HG02642 (cell line): ENCODE measurements at regions not wholly inside any gene's neighbourhood (a gene's known extent, or its start where the extent isn't known, plus 50 kb on each side); places are given as distances from the start of the nearest gene placed in this dataset.

Source experiments
- ATAC-seq: cut with Tn5 transposase; IDR thresholded peaks from one replicate; pipeline ENCODE4 v1.9.1; 2021; ENCODE audit warnings: mild to moderate bottlenecking; ENCODE audit not compliant: unreplicated experiment, poor library complexity

DNA sequence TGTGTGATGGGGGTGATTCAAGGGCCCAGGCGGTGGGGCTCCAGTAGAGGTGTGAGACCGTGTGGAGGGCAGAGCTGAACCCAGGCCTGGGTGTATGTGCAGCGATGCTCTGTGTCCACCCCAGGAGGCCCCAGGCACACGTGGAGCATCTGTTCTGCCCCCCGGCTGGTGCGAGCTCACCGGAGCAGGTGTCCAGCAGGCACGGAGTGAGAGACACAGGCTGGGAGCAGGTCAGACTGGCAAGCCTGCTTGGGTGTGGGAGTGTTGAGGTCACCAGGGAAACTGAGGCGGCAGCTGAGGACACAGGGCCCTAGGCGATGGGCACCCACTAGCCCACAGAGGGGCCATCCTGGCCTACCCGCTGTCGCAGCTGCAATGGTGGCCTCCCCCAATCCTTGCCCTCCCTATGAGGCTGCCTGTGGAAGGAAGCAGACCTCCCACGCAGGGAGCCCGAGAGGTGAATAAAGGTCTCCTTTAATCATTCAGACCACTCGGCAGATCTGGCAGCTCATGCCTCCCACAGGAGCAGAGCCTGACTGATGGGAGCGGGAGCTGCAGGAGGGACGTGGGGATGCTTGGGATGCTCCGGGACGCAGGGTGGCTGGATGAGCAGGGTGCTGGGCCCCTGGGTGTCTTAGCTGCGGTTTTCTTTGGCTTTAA lies 1165.1 kb downstream of the BRD1 start:
- no peak for ATAC-seq

DNA sequence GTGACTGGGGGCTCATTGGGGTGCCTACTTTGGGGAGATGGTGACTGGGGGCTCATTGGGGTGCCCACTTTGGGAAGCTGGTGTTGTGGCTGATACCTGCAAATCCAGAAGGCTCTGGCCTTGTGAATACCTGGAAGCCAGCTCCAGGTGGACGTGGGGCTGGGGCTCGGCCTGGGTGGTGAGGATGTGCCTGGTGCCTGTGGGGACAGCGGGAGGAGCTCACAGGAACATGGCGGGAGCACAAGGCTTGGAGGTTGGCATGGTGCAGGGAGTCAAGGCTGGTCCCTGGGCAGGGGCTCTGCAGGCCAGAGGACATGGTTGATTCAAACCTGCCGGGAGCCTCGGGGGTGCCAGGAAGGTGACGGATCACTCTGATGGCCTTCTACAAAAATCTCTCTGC lies 1165.7 kb downstream of the BRD1 start:
- no peak for ATAC-seq

DNA sequence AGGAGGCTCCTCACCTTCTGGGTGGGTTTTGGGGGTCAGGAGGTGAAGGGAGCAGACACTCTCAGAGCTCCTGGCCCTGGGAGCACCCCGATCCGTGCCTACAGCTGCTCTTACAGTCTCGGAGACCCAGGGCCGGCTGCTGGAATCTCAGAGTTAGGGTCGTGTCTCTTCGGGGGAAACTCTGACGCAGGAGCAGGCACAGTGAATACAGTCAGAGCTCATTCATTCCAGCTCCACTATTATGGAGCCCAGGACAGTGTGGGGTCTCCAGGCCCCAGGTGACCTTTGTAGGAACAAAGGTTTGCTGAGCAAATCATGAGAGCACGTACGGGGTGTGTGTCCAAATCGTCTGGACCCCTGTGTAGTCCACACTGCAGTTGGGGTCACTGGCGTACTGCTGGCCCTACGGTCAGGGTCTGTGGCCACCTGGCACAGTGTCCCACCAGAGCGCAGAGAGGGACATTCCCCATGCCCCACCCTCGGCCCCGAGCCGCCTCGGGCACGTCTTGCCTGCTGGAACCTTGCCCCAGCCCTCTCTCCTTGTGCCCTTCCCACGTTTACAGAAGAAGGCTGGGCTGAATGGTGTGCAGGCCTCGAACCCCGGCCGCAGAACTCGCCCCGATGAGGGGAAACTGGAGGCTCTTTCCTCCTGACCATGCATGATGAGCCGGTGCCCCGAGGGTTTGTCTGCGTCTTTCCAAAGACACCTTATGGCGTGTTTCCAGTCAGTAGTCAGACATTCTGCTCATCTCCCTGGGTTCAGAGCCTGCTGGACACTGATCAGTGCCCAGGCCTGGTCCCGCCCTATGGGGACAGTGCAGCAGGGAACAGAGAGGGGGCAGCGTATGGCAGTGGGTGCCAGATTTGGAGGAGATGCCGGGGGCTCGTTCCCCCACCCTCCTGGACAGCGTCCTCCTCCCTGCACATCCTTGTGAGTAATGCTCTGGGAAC lies 1166.6 kb downstream of the BRD1 start:
- no peak for ATAC-seq

DNA sequence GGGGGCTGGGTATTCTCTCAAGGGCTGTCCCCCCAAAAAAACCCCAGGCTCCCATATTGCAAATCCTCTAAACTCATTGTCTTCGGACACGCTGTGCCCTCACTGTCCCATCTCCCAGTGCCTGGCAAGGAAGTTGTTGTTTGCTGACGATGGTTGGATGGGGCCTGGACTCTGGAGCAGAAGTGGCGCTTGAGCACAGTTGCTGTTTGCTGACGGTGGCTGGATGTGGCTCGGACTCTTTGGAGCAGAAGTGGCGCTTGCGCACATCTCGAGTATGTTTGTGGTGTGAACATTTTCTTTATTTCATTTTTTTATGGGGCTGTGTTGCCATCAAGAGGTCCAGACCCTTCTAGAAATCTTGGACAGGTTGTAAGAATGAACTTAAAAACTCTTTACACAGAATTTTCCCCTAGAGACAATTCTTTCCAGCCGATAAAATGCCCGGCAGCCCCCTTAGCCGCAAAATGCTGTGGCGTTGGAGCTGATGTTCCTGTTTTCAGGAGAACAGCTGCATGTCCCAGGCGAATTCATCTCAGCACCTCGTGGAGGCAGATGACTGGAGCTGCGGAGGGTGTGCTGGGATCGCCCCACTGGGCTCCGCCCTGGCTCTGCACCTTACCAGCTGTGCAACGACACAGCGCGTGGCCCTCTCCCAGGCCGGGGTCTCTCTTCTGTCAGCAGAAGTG lies 1167.4 kb downstream of the BRD1 start:
- no peak for ATAC-seq

DNA sequence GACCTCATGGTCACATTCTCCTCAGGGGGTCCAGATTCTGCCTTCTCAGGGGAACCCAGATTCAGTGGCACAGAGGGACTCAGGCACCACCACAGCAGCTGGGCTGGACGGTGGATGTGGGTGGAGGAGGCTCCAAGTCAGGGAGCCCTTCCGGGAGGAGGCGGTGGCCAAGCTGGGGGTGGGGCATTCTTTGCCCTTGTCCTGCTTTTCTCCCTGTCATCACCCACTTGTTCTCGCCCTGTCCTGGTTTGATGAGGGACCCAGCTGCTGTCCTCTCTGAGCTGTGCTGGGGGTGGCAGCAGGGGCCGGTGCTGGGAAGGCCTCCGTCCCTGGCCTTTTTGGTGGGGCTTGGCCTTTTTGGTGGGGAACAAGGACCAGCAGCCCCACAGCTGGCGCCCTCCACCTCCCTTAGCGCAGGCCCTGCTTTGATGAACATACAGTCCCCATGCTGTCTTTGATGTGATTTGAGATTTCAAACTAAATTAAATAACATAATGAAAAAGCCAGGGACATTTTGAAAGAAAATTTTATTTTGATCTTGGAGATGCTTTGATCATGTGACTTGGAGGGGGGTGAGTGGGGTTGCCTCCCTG lies 1168.2 kb downstream of the BRD1 start:
- no peak for ATAC-seq

DNA sequence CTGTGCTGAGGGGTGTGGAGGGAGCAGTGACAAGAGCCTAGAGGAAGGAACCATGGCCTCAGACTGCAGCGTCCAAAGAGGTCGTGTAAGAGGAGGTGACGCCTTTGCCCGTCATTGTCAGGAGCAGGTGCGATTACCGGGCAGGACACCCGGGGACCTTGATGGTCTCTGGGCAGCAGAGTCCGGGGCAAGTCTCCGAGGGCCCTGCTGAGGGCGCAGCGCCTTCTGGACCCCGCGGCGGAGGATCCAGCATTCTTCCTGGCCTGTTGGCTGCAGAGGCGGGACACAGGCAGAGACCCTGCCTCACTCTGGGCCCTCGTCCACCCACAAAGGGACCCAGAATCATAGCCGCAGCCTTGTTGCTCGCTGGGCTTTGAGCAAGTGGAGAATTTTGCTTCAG lies 1168.8 kb downstream of the BRD1 start:
- ATAC-seq = no peak

DNA sequence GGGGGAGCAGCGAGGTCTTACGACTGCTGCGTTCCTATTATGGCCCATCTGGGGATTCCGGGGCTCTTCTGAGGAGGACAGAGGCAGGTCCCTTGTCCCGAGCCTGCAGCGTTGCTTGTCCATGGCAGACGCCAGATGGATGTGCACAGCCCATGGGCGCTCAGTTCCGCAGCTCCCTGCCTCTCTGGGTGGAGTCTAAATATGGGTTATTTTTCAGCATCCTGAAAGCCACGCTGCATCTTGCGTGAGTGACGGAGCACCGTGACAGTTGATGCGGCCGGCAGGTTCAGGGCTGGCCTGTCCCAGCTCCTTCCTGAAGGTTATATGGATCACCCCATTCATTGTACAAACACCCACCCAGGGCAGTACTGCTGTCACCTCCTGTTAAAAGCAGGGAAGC lies 1169.4 kb downstream of the BRD1 start:
- ATAC-seq = no peak

DNA sequence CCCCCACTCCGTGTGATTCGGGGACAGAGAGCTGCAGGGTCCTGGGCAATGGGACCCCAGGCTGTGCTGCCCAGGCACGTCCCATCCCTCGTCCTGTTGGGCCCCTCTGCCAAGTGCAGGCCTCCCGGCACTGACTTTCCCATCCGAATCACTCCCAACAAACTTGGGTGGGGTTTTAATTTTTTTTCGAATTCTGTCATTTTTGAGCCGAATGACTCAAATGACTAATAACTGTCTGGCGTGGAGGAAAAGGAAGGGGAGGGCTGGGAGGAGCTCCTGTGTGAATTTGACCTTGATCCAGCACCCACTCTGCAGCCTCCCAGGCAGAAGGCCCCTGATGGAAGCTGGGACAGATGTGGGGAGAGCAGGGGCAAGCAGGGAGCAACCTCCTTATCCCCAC lies 1173.2 kb downstream of the BRD1 start:
- no peak for ATAC-seq

DNA sequence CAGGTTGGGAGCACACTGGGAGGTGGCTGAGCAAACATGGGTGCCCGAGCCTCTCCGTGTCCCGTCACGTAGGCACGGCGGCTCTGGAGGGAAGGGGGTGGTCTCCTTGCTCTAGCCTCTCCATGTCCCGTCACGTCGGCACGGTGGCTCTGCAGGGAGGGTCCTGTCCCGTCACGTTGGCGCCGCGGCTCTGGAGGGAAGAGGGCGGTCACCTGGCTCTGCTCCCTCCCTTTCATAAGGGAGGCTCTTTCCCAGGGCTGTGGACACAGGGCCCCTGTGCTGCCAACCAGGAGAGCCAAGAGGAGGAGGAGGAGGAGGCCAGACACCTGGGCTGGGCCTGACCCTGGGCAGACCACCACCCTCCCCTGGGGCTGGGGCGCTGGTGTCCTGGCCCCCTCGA lies 1173.7 kb downstream of the BRD1 start:
- no peak for ATAC-seq

DNA sequence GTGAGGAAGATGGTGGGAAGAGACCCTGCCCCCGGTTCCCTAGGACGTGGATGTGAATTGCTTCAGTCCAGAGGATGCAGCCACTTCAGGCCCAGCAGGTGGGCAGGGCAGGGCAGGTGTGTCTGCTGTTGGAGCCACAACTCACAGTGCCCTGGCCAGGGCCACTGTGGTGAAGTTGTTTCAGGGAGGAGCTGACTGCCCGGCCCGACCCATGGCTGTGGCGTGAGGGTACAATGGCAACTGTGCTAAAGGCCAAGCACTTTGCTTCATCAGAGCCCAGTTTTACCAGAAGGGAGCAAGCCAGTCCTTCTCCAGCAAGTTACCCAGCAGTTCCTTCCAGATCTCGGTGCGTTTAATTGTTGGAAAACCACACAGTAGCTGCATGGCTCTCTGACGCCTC lies 1174.4 kb downstream of the BRD1 start:
- ATAC-seq = no peak

DNA sequence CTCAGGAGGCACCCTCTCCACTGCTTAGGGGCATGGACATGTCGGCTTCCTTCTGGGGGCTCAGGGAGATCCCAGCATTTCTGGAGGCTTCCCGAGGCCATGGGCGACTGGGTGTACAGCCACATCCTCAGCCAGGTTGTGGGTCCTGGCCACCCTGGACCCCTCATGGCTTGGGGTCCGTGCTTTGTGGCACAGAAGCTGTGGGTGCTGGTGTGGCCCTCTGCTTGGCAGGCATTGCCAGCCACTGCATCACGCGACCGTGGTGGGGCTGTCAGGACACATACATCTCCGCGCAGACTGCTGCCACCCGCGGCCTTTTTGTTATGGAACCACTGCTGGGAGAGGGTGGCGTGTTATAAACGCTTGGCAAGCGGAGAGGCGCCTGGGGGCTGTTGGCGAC lies 1174.9 kb downstream of the BRD1 start:
- ATAC-seq = no peak

DNA sequence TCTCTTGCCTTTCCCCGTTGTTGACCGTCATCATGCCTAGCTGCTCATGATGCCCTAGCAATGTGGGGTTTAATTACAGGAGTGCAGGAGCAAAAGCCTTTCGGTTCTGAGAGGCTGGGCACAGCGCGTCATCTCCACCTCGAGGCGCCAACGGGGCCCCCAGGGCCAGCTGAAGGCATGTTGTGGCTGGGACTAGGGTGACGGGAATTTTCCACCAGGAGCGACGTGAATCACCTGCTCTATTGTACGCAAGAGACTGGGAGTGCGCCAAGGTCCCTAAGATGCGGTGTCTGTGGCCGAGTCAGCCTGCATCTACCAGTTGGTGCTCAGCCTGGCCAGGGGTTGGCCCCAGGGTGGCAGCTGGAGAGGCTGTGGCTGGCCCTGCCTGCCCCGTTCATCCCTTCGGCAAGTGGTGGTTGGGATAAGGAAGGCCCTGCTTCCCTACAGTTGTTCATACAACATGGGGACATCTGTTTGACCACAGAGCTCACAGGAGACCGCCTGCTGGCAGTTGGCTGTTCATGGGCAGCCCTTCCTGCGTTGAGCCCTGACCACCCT lies 1175.6 kb downstream of the BRD1 start:
- no peak for ATAC-seq

DNA sequence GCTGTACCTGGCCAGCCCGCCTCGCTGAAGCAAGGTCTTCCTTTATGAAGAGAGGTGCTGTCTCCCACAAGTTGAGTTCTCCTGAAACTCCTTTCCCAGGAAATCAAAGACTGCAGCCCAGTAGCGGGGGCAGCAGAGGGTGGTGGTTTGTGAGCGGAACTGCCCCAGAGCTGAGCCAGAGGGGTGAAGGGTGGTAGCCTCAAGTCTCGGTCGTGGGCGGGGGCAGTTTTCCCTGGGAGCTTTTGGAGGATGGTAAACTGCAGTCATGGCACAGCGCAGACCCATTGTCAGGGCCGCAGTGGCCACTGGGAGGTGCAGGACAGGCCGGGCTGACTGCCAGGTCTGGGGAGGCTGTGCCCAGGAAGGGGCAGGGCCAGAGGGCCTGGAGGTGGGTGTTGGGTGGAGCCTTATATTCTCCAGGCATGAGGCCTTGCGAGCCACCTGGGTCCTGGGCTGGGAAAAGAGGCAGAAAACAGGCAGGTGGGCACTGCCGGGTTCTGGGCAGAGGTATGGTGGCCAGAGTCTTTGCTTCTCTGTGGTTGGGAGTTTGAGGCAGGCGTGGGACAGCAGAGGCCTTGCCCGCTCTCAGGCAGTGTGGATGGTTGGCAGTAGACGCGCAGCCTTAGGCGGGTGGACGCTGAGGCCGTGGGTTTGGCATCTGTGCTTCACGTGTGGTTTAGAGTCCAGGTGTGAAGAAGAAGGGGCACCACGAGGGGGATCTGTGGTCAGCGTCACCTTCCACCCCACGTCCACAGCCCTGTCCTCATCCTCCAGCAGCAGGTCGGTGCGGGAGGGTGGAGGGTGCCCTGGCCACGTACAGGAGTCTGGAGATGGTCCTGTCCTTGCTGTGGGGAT lies 1176.4 kb downstream of the BRD1 start:
- ATAC-seq = no peak

DNA sequence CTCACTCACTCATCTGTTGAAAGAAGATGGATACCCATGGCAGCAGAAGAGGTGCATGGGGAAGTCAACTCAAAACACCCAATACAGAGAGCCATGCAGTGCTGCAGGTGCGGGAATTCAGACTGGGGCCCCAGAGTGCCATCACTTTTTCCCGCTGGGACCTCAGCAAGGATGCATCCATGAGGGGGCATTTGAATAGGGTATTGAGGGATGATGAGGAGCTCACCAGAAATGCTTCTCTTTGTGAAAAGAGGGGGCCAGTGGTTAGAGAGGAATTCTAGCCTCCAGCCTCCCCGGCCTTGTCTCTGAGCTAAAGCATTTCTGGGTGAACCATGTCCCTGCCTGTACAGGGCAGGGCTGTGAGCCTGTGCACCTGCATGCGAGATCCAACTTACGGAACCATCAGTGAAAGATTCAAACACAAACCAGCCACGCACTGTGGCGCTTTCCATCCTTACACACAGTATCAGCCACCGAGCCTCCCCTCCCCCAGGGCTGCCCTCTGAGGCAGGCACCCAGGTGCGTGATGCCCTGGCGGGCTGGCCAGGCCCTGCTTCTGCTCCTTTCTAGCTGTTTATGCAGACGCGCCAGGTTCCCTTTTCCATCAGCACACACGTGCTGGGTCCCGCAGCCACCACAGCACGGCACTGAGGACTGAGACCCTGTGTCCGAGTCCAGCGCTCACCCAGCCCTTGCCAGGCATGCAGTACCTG lies 1177.2 kb downstream of the BRD1 start:
- ATAC-seq = no peak

DNA sequence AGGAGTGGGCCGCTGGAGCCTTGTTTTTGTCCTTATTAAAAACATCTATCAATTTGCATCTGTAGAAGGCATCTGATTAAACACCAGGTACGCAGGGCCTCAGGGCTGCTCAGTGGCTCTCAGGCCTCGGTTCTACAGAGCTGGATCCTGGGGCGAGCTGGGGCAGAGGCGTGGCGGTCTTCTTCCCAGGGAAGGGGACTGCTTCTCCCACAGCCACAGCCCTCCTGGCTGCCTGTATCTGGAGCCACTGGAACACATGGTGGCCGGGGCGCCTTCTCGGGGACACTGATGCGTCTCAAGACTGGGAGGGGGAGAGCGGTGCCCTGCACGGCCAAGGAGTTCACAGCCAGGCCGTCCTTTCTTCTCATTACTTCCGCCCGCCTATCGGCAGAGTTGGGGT lies 1178.2 kb downstream of the BRD1 start:
- no peak for ATAC-seq

DNA sequence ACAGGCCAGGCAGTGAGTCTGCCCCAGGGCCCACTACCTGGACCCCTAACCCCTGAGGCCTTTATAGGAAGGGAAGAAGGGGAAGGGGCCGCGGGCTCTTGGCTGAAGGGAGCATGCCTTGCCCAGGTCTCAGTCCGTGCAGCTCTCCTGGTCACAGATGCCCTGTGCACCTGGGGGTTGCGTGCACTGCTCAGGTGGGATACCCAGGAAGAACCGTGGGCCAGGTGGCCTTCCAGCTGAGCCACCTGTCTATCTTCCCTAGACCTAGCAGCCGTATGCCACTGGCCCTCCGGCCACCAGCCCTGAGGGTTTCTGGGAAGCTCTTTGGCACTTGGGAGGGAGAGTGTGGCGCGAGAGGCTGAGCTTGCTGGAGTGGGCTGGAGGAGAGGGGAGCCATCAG lies 1178.6 kb downstream of the BRD1 start:
- no peak for ATAC-seq

DNA sequence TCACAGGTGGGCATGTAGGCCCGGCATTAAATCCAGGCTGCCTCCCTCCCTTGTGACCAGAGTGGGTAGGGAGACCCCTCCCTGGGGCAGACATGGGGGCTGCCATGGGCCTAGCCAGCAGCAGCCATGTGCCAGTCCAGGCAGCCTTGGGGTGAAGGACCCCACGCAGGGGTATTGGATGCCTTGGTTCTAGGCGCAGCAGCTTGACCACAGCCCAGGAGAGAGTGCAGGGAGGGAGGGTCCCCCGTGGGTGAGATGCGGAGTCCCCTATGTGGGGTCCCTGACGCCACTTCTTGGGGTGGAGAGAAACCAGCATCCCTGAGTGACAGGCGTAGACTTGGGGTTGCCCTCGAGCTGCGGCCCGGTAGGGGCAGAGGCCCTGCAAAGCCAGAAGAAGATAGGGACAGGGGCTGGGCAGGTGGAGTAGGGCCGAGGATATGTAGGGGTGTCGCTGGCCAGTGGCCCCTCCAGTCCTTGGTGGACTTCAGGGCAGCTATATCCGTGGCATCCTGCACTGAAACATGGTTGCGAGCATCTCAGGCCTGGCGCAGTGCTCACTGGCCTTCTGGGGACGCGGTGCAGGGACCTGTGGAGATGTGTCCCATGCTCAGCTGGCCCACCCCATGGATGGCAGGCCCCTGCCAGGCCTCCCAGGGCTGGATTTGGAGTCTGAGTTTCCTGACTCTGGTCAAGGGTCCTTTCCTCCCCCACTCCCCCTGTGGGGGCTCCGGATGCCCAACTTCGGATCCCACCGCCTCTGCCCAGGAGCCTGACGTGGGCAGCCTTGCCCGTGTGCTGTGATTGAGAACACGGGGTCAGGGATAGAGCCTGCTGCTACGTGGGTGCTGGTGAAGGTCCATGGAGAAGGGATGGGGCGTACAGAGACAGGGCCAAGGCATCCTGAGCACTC lies 1179.8 kb downstream of the BRD1 start:
- ATAC-seq = no peak

DNA sequence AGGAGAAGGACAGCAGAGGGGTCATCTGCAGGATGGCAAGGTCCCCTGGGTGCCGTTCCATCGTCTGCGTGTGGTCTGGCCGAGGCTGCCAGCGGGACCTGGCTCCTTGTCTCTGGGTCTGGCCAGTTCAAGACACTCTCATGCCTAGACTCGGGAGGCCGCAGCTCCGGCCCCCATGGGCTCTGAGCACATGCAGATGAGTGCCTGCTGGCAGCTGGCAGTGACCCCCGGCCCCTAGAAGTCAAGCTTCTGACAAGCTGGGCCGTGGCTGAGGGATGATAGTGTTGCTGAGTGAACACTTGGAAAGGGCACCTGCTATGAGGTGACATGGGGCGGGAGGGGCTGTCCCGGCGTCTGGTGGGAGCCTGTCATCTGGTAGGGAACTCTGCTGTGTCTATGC lies 1180.6 kb downstream of the BRD1 start:
- ATAC-seq = no peak
